ENCODE measurements at regions not wholly inside any gene's neighbourhood (a gene's known extent, or its start where the extent isn't known, plus 50 kb on each side); places are given as distances from the start of the nearest gene placed in this dataset.

DNA sequence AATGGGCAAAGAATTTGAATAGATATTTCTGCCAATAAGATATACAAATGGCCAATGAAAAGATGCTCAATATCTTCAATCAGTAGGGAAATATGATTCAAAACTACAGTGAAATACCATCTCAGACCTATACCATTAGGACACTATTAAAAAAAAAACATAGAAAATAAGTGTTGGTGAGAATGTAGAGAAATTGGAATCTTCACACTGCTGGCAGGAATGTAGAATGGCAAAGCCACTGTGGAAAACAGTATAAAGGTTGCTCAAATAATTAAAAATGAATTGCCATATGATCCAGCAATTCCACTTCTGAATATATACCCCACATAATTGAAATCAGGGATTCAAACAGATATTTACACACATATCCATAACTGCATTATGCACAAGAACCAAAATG lies 88.1 kb upstream of the STARD13 start:
- no peak for DNase-seq

DNA sequence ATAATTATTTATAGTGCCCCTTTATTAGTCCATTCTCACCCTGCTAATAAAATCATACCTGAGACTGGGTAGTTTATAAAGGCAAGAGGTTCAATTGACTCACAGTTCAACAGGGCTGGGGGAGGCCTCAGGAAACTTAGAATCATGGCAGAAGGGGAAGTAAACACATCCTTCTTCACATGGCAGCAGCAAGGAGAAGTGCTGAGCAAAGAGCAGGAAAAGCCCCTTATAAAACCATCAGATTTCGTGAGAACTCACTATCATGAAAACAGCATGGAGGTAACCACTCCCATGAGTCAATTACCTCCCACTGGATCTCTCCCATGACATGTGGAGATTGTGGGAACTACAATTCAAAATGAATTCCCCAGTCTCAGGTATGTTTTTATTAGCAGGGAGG lies 89.9 kb upstream of the STARD13 start:
- no peak for DNase-seq

DNA sequence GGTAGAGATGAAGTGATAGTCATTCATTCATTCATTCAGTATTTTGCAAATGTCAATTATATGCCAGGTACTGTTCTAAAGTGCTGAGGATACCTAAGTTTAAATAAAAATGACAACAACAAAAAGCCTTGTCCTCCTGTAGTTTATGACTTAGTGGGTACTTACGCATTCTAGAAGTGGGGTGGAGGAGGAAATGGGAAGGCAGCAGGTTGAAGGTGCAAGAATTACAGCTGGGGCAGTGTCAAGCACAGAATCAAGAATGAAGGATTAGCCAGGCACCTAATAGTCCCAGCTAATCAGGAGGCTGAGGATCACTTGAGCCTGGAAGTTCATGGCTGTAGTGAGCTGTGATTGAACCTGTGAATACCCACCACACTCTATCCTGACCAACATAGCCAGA lies 90.7 kb upstream of the STARD13 start:
- DNase-seq, result no peak

DNA sequence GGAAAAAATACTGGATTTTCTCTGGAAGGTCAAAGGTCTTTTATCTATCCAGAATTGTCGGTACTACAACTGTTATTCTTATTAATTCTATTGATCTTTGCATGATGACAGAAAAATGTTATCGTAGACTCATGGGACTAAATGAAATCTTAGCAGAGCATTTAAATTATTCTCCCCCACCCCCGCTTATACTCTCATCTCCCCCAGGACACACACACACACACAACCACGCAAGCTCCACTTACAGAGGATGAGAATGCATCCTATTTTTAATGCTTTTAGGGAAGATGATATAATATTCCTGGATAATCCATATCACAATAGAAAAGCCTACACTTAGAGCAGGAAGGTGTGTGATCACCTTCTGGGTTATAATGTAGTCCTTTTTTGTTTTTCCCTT lies 91.9 kb upstream of the STARD13 start:
- no peak for DNase-seq

DNA sequence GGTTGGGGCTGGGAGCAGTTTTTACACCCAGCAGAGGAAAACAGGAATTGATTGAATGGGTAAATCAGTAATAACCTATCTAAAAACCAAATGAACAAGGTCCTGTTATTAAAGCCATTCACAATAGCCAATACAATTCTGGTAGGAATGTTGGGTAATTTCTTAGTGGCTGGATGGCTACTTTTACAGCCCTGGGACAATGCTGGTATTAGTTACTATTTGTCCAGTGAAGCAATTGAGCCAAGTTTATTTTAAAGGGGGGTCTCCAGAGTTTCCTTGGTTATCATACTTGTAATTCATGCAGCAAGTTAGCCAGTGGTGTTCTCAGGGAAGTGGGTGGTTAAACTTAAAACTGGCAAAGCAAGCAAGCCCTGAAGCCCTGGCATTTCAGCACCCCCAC lies 92.3 kb upstream of the STARD13 start:
- no peak for DNase-seq

DNA sequence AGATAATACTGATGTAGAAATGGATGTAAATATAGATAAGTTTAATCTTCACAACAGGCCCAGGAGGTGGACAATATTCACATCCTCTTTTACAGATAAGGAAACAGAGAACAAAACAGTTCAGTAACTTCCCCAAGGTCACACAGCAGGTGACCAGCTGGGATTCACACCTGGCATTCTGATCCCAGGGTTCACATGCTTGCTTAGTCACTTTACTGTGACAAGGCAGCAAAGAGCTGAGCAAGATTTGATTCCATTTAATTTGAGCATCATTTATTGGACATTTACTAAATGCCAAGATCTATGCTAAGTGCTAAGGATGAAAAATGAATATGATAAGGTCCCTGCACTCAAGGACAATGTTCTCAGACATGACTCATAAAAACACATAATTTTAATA lies 94.1 kb upstream of the STARD13 start:
- no peak for DNase-seq

DNA sequence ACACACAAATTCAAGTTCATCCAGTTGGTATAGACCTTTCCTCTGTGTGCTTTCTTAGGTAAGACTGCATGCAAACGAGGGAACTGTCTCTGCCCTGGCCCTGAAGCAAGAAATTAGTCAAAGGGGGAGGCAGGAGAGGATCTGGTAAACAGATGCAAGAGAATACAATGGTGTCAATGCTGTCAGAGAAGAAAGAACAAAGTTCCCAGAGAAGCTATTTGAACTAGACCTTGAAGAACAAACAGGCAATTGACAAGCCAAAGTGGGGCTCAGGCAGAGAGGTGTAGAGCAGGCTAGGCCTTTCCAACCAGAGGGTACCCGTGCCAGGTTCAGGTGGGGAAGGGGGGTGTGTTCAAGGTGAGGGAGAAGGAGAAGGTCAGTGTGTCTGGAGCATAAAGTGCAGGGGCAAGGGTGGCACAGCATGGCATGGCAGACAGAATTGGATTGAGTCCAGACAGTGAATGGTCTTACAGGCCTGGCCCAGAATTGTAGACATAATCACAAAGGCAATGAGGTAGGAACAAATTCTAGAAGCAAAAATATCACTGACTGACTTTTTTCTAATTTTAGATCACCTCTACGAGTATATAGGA lies 95.0 kb upstream of the STARD13 start:
- no peak for DNase-seq

DNA sequence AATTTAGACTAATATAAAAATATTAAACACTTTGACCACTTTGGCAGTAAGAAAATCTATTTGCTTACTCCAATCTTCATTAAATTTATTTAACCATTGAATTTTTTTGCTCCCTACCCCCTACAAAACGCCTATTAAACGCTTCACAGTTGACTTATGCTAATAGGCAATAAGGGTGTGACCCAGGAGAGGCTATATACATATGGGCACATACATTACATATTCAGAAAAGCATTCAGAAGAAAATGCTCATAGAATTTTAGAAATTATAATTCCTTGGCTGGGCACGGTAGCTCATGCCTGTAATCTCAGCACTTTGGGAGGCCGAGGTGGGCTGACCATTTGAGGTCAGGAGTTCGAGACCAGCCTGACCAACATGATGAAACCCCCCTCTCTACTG lies 95.6 kb upstream of the STARD13 start:
- no peak for DNase-seq

DNA sequence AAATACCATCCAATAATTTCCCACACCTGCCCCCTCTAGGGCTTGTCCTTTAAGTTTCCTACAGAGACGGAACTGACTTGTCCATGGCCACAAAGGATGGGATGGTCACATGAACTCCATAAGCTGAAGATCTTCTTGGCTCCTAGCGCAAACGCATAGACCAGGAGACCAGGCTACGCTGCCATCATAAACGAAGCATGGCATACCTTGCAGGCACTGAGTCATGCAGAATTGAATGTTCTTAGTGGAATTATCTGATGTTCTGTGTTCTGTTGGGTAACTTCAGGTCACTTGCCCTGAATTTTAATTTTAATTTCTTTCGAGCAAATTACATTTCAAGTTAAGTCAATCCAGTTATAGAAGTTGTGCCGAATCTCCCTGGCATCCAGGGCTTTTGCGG lies 96.4 kb upstream of the STARD13 start:
- DNase-seq, result no peak

DNA sequence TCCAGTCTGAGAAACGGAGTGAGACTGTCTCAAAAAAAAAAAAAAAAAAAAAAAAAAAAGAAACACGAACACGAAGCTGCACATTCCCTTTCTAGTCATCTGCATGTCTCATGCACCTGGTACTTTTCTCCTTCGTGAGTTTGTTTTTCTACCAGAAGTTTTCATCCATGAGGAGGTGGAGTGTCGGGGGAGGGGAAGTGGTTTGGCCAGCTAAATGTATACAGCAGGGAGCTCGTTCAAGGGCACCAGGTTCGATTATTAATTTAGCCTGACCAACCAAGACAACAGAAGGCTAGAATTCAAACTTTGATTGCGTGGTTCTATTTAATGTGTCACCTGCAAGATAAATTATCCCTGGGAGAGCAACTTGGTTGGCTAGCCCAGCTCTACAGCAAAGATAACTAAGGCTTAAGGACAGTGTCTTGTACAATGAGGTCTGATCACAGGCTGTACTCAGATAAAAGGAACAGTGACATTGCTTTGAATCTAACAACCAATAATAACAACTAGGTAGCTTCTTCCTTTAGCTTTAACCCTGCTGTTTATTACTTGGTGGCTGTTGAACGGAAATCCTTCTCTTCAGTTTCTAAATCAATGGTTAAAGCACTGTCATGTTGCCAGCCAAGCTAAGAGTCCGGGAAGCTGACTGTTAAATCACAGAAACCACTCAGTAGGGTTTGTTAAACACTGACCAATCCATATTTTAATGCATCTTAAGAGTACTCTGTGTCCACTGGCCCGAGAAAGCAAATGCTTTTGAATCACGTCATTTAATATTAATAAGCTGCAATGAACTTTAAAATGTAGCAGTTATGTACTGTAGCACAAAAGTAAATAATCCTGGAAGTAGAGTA lies 98.4 kb upstream of the STARD13 start:
- no peak for DNase-seq

DNA sequence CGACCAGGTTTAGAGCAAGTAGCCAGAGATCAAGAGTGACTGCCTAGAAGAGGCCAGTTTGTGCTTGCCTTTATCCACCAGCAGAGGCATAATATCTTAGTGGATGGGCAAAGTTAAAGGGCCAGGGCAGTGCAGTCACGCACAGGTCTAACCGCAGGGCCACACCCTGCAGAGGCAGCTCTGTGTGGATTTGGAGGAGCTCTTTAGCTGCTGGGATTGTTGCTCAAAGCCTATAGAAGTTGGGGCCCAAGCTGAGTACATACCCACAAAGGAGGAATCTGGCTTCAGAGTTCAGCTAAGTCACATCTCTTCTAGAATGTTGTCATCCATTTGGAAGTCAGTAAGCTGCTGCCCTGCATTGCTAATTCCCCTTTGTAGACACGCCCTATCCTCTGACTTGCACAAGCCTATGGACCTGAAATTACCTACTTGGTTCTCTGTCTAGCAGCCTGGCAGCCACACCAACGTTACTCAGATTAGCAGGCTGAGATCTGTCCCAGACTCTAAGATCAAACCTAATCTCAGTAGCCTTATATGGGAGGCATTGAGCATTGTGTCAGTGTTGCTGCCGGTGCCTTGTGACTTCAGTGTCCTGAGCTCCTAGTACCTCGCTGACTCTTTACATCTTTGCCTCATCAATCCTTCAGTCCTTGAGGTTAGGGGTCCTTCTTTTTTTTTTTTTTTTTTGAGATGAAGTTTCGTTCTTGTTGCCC lies 102.9 kb upstream of the STARD13 start:
- DNase-seq, result no peak

DNA sequence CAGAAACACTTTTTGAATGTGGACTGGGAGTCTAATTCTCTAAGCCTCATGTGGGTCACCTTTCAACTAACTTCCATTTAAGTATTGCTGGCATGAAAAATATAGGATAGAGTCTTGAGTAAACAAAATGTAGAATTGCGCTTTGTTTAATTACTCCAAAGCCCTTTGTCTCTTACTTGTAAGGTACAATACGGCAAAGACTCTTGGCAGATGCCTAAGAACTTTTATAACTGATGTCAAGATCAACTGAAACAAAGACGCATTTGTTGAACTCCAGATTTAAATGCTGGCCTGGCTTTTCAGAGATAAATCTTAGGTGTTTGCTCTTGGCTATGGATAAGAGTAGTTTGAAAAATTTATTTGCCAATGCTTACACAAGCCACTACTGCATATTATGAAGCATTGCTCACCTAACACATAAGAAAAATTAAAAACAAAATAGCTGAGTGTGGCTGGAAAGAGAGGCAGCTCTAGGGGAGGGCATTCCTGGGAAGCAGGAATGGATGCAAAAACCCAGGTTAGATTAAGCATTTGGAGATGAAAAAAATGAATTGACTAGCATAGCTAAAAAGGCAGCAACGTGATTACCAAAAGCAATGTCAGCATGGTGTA lies 107.3 kb upstream of the STARD13 start:
- no peak for DNase-seq

DNA sequence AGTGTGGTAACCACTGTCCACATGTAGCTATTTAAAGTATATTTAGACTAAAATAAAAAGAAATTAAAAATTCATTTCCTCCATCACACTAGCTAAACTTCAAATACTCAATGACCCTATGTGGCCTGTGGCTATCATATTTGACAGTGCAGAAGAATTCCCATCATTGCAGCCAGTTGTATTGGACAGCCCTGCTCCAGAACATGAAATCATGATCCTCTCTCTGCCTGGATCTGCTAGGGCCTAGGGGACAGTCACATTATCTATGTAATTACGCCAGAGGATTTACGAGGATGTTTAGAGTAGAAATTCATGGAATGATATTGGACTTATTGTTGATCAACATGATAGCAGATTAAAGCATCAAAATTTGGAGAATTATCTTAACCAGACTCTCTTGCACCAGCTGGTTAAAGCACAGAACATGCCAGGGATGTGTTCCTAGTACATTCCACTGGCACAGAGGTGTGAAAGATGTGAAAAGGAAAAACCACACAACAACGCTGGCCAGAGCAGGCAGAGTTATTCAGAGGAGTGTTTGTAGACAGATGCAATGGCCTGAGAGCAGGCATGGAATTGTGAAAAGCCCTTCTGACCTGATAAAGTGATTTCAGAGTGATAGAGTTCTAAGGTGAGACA lies 108.9 kb upstream of the STARD13 start:
- no peak for DNase-seq

DNA sequence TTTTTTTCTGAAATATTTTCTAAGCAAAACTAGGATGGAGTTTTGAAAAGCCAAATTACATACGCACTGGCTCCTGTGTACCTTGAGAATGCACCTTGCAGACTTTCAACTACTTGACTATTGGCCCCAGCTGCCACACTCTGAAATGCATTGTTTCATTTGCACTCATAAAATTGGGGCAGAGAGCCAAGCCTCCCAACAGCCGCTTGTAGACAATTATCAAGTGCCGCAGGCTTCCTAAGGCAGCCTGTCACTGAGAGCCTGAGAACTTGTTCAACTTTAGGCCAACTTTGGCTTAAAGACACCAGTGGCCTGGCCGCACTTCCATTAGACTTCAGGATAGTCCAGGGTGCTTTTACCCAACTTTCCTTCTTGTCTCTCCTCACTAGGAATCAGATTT lies 115.7 kb upstream of the STARD13 start:
- no peak for DNase-seq

DNA sequence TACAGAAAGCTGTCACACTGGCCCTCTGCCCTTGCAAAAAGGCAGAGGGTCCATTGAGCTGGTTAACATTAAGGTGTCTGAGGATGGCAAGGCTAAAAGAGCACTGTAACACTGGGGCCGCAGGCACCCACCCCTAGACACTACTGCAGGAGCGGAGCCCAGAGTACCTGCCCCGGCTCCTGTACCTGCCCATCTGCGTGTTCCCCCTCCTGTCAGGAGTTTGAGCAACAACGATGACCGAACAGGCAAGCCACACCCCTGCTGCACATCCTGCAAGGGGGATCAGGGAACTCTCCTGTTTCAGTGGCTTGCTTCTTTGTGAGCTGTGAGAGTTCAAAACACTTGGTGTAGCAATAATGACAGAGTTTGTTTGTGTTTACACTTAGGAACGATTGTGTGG lies 117.4 kb upstream of the STARD13 start:
- DNase-seq, result no peak

DNA sequence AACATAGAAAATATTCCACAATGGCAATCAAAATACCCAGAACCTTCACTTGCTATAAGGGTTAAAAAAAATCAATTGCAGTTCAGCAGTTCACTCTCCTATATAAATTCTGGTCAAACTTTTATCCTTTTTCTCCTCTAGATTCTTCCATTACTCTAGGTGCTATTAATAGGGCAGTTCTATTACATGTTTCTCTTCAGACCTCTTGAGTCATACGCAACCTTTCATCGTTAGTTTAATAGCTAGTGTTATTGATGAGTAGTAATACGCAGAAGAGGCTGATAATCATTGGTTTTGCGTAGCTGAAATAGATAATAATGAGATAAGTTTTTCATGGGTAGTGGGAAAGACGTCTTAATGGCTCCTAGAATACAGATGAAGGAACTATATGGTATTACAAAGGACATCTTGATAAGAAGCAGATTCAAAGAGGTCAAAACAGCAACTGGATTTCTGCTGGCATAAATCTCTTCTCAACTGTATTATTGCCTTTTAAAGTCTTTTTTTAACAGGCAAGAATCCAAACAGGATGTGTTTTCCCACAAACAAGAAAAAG lies 118.3 kb upstream of the STARD13 start:
- DNase-seq, result no peak

DNA sequence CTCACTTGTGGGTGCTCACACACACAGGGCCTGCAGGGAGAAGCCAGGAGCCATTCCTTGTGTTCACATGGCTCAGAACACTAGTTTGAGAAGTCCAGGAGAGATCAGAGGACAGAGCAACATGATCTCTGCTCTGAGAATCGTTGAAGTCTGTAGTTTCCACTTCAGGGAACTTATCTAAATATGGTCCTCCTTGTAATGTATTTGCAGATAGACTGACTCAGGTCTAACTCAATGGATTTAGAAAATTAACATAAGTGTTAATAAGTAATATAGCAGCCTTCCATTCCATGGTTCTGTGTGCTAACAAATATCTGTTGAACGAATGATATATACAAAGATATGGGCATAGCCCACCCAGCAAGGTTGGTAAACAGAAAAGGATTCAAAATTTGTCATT lies 119.8 kb upstream of the STARD13 start:
- no peak for DNase-seq

DNA sequence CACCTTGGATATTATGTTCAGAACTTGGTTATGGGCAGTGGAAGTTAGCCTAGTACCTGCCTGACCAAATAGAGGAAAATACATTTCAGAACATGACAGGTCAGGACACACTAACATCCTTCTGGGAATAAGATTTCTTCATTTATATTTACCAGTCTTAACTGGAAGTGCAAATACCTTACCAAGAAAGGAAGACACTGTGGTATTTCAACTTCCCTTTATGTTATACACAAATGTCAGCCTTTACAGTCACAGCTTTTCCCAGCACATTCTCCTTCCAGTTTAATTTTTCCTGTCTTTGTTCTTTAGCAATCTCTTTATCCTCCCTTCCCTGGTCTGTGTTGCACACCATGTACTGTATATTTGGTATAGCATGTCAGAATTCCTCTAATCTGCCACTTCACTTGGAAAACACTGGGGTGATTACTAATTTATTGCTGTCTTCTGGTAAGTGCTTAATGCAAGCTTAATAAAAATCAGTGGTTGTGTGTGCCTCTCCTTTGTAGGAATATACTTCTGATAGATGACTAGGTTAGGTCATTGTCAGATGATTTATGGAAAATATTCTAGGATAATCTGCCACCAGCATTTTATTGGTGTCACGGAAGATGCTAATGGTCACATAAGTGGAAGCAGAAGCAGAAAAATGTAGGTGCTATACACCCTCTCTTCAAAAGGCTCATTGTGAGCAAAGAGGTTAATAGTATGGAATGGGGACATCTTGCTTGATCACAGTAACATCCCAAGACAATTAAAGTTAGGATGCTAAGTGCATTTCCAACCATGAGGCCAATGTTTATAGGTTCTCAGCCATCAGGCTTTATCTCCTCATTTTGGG lies 124.3 kb upstream of the STARD13 start:
- no peak for DNase-seq

DNA sequence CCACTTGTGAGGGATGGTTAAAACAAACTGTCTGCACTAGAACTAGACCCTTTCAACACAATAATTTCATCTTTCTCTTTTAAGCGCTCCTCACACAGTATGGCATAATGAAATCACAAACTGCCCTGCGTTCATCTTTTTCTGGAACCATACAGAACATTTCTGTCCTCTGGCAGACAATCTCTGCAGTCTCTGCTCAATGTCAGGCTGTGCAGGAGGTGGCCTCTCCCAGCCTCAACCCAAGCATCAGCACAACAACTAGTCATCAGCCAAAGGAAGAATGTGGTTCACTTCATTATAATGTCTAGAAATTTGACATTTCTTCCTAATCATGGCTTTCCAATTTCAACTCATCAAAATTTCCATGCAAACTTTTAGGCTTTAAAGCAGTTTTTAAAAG lies 125.1 kb upstream of the STARD13 start:
- DNase-seq, result no peak

DNA sequence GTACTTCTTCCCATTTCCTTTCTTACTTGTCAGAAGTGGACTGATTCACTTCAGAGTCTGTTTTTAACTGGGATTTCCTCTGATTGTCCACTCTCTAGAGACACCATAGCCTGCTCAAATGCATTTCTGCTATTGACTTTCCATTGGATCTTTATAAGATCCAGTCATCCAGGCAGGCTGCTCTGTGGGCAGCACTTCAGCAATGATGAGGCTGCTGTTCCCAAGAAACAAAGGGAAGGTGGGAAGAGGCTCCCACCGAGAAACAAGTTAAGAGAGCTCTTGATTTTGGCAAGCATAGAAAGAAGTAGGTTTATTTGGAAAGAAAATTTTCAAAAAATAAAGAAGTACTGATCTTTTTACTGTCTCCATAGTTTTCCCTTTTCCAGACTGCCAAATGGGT lies 125.8 kb upstream of the STARD13 start:
- no peak for DNase-seq

DNA sequence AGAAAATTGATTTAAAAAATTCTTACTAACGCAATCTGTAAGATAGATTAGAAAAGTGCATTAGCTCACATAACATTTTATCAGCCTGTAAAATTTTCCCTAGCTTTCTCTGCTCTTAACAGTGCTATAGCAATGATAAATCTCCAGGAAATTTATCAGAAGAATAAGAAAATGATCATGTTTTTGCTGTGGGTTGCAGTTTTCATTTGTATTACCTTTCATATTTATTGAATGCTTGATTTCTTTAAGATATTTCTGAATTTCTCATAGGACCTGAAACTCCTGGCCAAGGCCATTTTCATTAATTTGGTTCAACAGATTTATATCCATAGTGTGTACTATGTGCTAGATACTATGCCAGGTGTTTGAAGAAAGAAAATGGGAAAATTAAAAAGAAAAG lies 130.3 kb upstream of the STARD13 start:
- no peak for DNase-seq
